Gastroesophageal sphincter (tissue), 3 donors: ENCODE measurements at regions not wholly inside any gene's neighbourhood (a gene's known extent, or its start where the extent isn't known, plus 50 kb on each side); places are given as distances from the start of the nearest gene placed in this dataset.

Experiments used
- CTCF ChIP-seq, 4 experiments: fragments of 200-600 bp in 2 of 4; fragments of 450-650 bp in 2 of 4; sonication (generic) in 1 of 4; IDR thresholded peaks; one replicate each; pipeline ENCODE4 v1.5.1; 2017 to 2019; ENCODE audit warnings: antibody characterized with exemption in 4 of 4, mild to moderate bottlenecking in 2 of 4, moderate library complexity in 2 of 4
- EP300 ChIP-seq: sonication (generic); formaldehyde crosslinking; IDR thresholded peaks from one replicate; pipeline ENCODE4 v1.6.1; 2017; ENCODE audit warnings: antibody characterized with exemption, mild to moderate bottlenecking
- POLR2A ChIP-seq, 2 donors: fragments of 450-650 bp; IDR thresholded peaks; one replicate each; pipeline ENCODE4 v1.6.1; 2017; ENCODE audit warnings: antibody characterized with exemption in 2 of 2, mild to moderate bottlenecking in 2 of 2, moderate library complexity in 1 of 2

GRCh38 chr16:85183564-85183963 is 71.3 kb upstream of the CIBAR2 start:
- TF ChIP-seq CTCF (IDR thresholded peaks at IDR 0.05) = no peak
- TF ChIP-seq POLR2A (IDR thresholded peaks at IDR 0.05) = no peak
- TF ChIP-seq EP300 = no peak
